K562 (cell line): ENCODE measurements at regions not wholly inside any gene's neighbourhood (a gene's known extent, or its start where the extent isn't known, plus 50 kb on each side); places are given as distances from the start of the nearest gene placed in this dataset.

ENCODE experiments used
- ATAC-seq: fragments of 200-7000 bp; cut with Tn5 transposase; 3 replicates; pipeline ENCODE4 v1.9.1; 2020; ENCODE audit warnings: moderate library complexity
- BruUV-seq: library from RNA; stranded (reverse); fragments of 400-500 nt; replicated peaks from 2 replicates; lab custom pipeline; 2021; lab: Mats Ljungman, UMichigan
- CTCF ChIA-PET: fragments of 300-600 bp; formaldehyde crosslinking; extraction: SDS; loops from one replicate; lab custom pipeline; 2021; ENCODE audit warnings: low intra/inter-chr PET ratio; lab: Yijun Ruan, JAX
- POLR2A ChIA-PET: fragments of 300-600, 350-650 bp; sonication (Branson Sonifier 250); formaldehyde crosslinking; extraction: SDS; loops from one replicate; lab custom pipeline; 2021; ENCODE audit warnings: antibody characterized with exemption, inconsistent platforms; lab: Yijun Ruan, JAX
- DNase-seq, 4 experiments: peaks; one replicate each; pipeline versions ENCODE4 v3.0.0 to v3.0.0-alpha.2; 2011 to 2018; ENCODE audit warnings: low spot score in 3 of 4, mixed read lengths in 3 of 4; ENCODE audit errors: extremely low read depth in 1 of 4
- FAIRE-seq: peaks from 2 replicates; lab custom pipeline; 2011; peaks lifted over from hg19 to GRCh38; lab: Jason Lieb, UNC
- H2AFZ ChIP-seq: 2 replicates; pipeline ENCODE4 v1.6.0; 2011; ENCODE audit warnings: low read depth, low read length, control low read depth, inconsistent platforms
- H3K27ac ChIP-seq: fragments of 200-600 bp; 3 replicates; pipeline ENCODE4 v1.8.0; 2011; ENCODE audit warnings: low read depth, mild to moderate bottlenecking, control low read depth, inconsistent platforms, low read length, moderate library complexity, mixed read lengths; ENCODE audit errors: extremely low read depth
- H3K27me3 ChIP-seq, 2 experiments: fragments of 300-600 bp in 1 of 2; 2 replicates in 1 of 2; 3 replicates in 1 of 2; pipeline versions ENCODE4 v1.6.0 to v1.8.0; 2011; ENCODE audit warnings: inconsistent platforms in 2 of 2, low read length in 2 of 2, mild to moderate bottlenecking in 1 of 2, mixed read lengths in 1 of 2, moderate library complexity in 1 of 2; ENCODE audit not compliant: control insufficient read depth in 2 of 2, insufficient read depth in 2 of 2
- H3K36me3 ChIP-seq: fragments of 300-600 bp; 3 replicates; pipeline ENCODE4 v1.8.0; 2011; ENCODE audit warnings: mild to moderate bottlenecking, low read length, inconsistent platforms; ENCODE audit not compliant: control insufficient read depth, insufficient read depth
- H3K4me1 ChIP-seq, 2 experiments: fragments of 200-600 bp in 1 of 2; replicated peaks in 1 of 2; 2 replicates in 1 of 2; 3 replicates in 1 of 2; pipeline versions ENCODE4 v1.5.1 to v1.8.0; 2011; ENCODE audit warnings: inconsistent platforms in 2 of 2, low read length in 2 of 2, mild to moderate bottlenecking in 1 of 2, mixed read lengths in 1 of 2, moderate library complexity in 1 of 2; ENCODE audit not compliant: control insufficient read depth in 2 of 2, insufficient read depth in 2 of 2
- H3K4me2 ChIP-seq: 2 replicates; pipeline ENCODE4 v1.6.1; 2011; ENCODE audit warnings: low read length, control low read depth, inconsistent platforms, mixed read lengths; ENCODE audit not compliant: insufficient read depth
- H3K4me3 ChIP-seq: fragments of 200-600 bp; sonication (generic), shearing (Covaris generic); 2 replicates; pipeline ENCODE4 v1.5.1; 2016; ENCODE audit warnings: control low read depth, inconsistent platforms
- H3K79me2 ChIP-seq: fragments of 200-600 bp; 3 replicates; pipeline ENCODE4 v1.8.0; 2011; ENCODE audit warnings: low read length, inconsistent platforms; ENCODE audit not compliant: control insufficient read depth, insufficient read depth
- H3K9ac ChIP-seq, 2 experiments: 2 replicates each; pipeline versions ENCODE4 v1.6.0 to v1.6.1; 2011; ENCODE audit warnings: low read depth in 2 of 2, low read length in 2 of 2, control low read depth in 1 of 2, inconsistent platforms in 1 of 2, mild to moderate bottlenecking in 1 of 2, mixed read lengths in 1 of 2; ENCODE audit not compliant: insufficient read depth in 1 of 2
- H3K9me1 ChIP-seq: one replicate; pipeline ENCODE4 v1.6.0; 2011; ENCODE audit warnings: inconsistent platforms, mild to moderate bottlenecking, low read length, moderate library complexity; ENCODE audit not compliant: control insufficient read depth, insufficient read depth
- H3K9me3 ChIP-seq: replicated peaks from 2 replicates; pipeline ENCODE4 v1.5.1; 2011; ENCODE audit warnings: low read depth, low read length, inconsistent platforms; ENCODE audit not compliant: control insufficient read depth, insufficient read depth
- H4K20me1 ChIP-seq: replicated peaks from 2 replicates; pipeline ENCODE4 v1.6.1; 2011; ENCODE audit warnings: low read length, inconsistent platforms, mixed read lengths; ENCODE audit not compliant: control insufficient read depth, insufficient read depth
- ATF1 ChIP-seq, 2 experiments: fragments of 450-650 bp in 1 of 2; IDR thresholded peaks; 2 replicates each; pipeline ENCODE4 v1.6.1; 2016; ENCODE audit warnings: missing compliant biosample characterization in 1 of 2, missing genetic modification characterization in 1 of 2
- BCLAF1 ChIP-seq, 2 experiments: fragments of 450-650 bp in 1 of 2; IDR thresholded peaks; 2 replicates each; pipeline ENCODE4 v1.6.1; 2011 to 2017; ENCODE audit warnings: low read depth in 2 of 2, antibody characterized with exemption in 1 of 2, borderline replicate concordance in 1 of 2, low read length in 1 of 2, mild to moderate bottlenecking in 1 of 2, mixed read lengths in 1 of 2; ENCODE audit not compliant: control insufficient read depth in 1 of 2
- BCOR ChIP-seq: fragments of 450-650 bp; IDR thresholded peaks from 2 replicates; pipeline ENCODE4 v1.6.1; 2016
- CTBP1 ChIP-seq: fragments of 450-650 bp; IDR thresholded peaks from 2 replicates; pipeline ENCODE4 v1.6.1; 2016; ENCODE audit warnings: borderline replicate concordance
- ELK1 ChIP-seq: sonication (generic); formaldehyde crosslinking; IDR thresholded peaks from 2 replicates; pipeline ENCODE4 v1.8.1; 2022; ENCODE audit warnings: missing genetic modification reagents
- ID3 ChIP-seq, 2 experiments: fragments of 250-450 bp in 1 of 2; fragments of 450-650 bp in 1 of 2; sonication (Bioruptor Pico) in 1 of 2; IDR thresholded peaks; 2 replicates each; pipeline versions ENCODE4 v1.6.1 to v1.8.0; 2016 to 2021; ENCODE audit warnings: mild to moderate bottlenecking in 2 of 2, moderate library complexity in 2 of 2, missing compliant biosample characterization in 1 of 2, missing genetic modification characterization in 1 of 2
- PTBP1 ChIP-seq: fragments of 200-400 bp; formaldehyde crosslinking; IDR thresholded peaks from 2 replicates; pipeline ENCODE4 v1.6.1; 2017; ENCODE audit warnings: low read depth, low read length
- RAD51 ChIP-seq: fragments of 450-650 bp; IDR thresholded peaks from 2 replicates; pipeline ENCODE4 v1.7.1; 2016; ENCODE audit warnings: low read depth, mild to moderate bottlenecking, borderline replicate concordance
- RBFOX2 ChIP-seq: fragments of 200-400 bp; formaldehyde crosslinking; IDR thresholded peaks from 2 replicates; pipeline ENCODE4 v1.6.1; 2017; ENCODE audit warnings: low read depth, mild to moderate bottlenecking, low read length, moderate library complexity
- SIRT6 ChIP-seq: IDR thresholded peaks from one replicate; pipeline ENCODE4 v1.6.1; 2012; ENCODE audit warnings: low read depth, mild to moderate bottlenecking, control low read depth, inconsistent platforms, low read length, moderate library complexity
- SMARCE1 ChIP-seq: fragments of 450-650 bp; IDR thresholded peaks from 2 replicates; pipeline ENCODE4 v1.7.1; 2016; ENCODE audit warnings: mild to moderate bottlenecking
- TFAM ChIP-seq: fragments of 250-450 bp; sonication (Bioruptor Pico); conservative IDR thresholded peaks from 2 replicates; pipeline ENCODE4 v1.5.0; 2021; ENCODE audit warnings: mild to moderate bottlenecking, moderate library complexity
- YY1 ChIP-seq, 3 experiments: IDR thresholded peaks; 2 replicates each; pipeline ENCODE4 v1.6.1; 2011; ENCODE audit warnings: low read length in 2 of 3, mild to moderate bottlenecking in 2 of 3, moderate library complexity in 2 of 3, borderline replicate concordance in 1 of 3, control low read depth in 1 of 3, low read depth in 1 of 3; ENCODE audit not compliant: insufficient read depth in 3 of 3, insufficient replicate concordance in 2 of 3, control insufficient read depth in 1 of 3, insufficient read length in 1 of 3; ENCODE audit errors: extremely low read depth in 1 of 3
- ZNF121 ChIP-seq: sonication (generic); formaldehyde crosslinking; conservative IDR thresholded peaks from 2 replicates; pipeline ENCODE4 v1.8.0; 2022; ENCODE audit warnings: missing genetic modification reagents
- ZNF133 ChIP-seq: fragments of 250-450 bp; sonication (Bioruptor Pico); IDR thresholded peaks from 2 replicates; pipeline ENCODE4 v1.4.0; 2020; ENCODE audit warnings: mild to moderate bottlenecking
- ZNF143 ChIP-seq: sonication (generic); formaldehyde crosslinking; IDR thresholded peaks from 2 replicates; pipeline ENCODE4 v1.9.0; 2022; ENCODE audit warnings: mild to moderate bottlenecking, missing genetic modification reagents
- ZNF212 ChIP-seq: fragments of 450-650 bp; formaldehyde crosslinking; IDR thresholded peaks from 2 replicates; pipeline ENCODE4 v1.4.0; 2020; ENCODE audit warnings: mild to moderate bottlenecking
- ZNF316 ChIP-seq: fragments of 450-650 bp; IDR thresholded peaks from 2 replicates; pipeline ENCODE4 v1.6.1; 2016
- ZNF583 ChIP-seq: fragments of 250-450 bp; sonication (Bioruptor Pico); IDR thresholded peaks from 2 replicates; pipeline ENCODE4 v1.4.0; 2020
- WGBS: fragments of 100-300 bp; shearing (Covaris generic); methylation state at CpG from one replicate; pipeline ENCODE4 v1.1.6; 2016; ENCODE audit warnings: low coverage, mixed read lengths; ENCODE audit not compliant: insufficient coverage; ENCODE audit errors: missing lambda C conversion rate; 5-methylcytosine and 5-hydroxymethylcytosine counted together
- in situ Hi-C: fragments of 300-500 bp; cut with MboI; formaldehyde crosslinking; loops from 4 replicates; pipeline ENCODE4 v1.15.0; 2018; ENCODE audit warnings: inconsistent platforms, mixed read lengths
- intact Hi-C: fragments of 100-400 bp; cut with micrococcal nuclease; formaldehyde crosslinking; loops from 2 replicates; pipeline ENCODE4 v1.14.2; 2022

GRCh38 chr18:21943456-21943855 lies 202.9 kb downstream of the MIB1 start:
- BruUV-seq: no TSS peak
- peaks cover 17 to 31% of the 10 kb centered on the region in 2 experiments; a peak in 4 of 5 replicates for H3K27me3 ChIP-seq
- no peaks in the 10 kb centered on the region for H4K20me1 ChIP-seq
- WGBS: 0% methylated on average over 4 of the region's 4 CpGs
- H3K9me3 ChIP-seq: no peaks in the 10 kb centered on the region
- H3K9ac ChIP-seq: no peak overlapping the region
- CTCF ChIA-PET: no interaction called here
- intact Hi-C loops (no loop called here), in situ Hi-C loops (no loop called here)
- H3K9me1 ChIP-seq: no peaks in the 10 kb centered on the region
- no peak overlapping the region for H3K4me3 ChIP-seq
- POLR2A ChIA-PET: no interaction called here
- H3K36me3 ChIP-seq: no peaks in the 10 kb centered on the region
- DNase-seq (no peak), ATAC-seq (no peak), FAIRE-seq (no peak)
- no peak overlapping the region for H2AFZ ChIP-seq
- H3K4me2 ChIP-seq: no peak overlapping the region
- no peak overlapping the region for H3K27ac ChIP-seq
- no peaks in the 10 kb centered on the region for H3K79me2 ChIP-seq
- H3K4me1 ChIP-seq: no peaks in the 10 kb centered on the region
- TF ChIP-seq CTBP1 (no peak), ATF1 (CRISPR knock-in tag; IDR thresholded peaks at IDR 0.05) (no peak), ATF1 (tag; IDR thresholded peaks at IDR 0.05) (no peak), RAD51 (no peak), BCLAF1 (IDR thresholded peaks at IDR 0.05; ENCODE audit: borderline replicate concordance in 1 of 2, control insufficient read depth in 1 of 2, low read depth in 2 of 2, low read length in 1 of 2) (no peak), SIRT6 (no peak), ZNF121 (no peak), ZNF583 (CRISPR knock-in tag) (no peak), RBFOX2 (no peak), TFAM (CRISPR knock-in tag) (no peak), ID3 (CRISPR knock-in tag; IDR thresholded peaks at IDR 0.05) (no peak), ID3 (tag; IDR thresholded peaks at IDR 0.05) (no peak), ZNF212 (CRISPR knock-in tag) (no peak), ZNF316 (no peak), YY1 (IDR thresholded peaks at IDR 0.05; ENCODE audit: borderline replicate concordance in 1 of 3, control insufficient read depth in 1 of 3, extremely low read depth in 1 of 3, insufficient read depth in 3 of 3, insufficient read length in 1 of 3, insufficient replicate concordance in 2 of 3, low read depth in 1 of 3, low read length in 2 of 3) (no peak), ZNF133 (CRISPR knock-in tag) (no peak), BCOR (no peak), ELK1 (CRISPR knock-in tag) (no peak), PTBP1 (no peak), SMARCE1 (no peak), ZNF143 (CRISPR knock-in tag) (no peak)
